ENCODE measurements at regions not wholly inside any gene's neighbourhood (a gene's known extent, or its start where the extent isn't known, plus 50 kb on each side); places are given as distances from the start of the nearest gene placed in this dataset.

- TF ChIP-seq, protein P1, sequence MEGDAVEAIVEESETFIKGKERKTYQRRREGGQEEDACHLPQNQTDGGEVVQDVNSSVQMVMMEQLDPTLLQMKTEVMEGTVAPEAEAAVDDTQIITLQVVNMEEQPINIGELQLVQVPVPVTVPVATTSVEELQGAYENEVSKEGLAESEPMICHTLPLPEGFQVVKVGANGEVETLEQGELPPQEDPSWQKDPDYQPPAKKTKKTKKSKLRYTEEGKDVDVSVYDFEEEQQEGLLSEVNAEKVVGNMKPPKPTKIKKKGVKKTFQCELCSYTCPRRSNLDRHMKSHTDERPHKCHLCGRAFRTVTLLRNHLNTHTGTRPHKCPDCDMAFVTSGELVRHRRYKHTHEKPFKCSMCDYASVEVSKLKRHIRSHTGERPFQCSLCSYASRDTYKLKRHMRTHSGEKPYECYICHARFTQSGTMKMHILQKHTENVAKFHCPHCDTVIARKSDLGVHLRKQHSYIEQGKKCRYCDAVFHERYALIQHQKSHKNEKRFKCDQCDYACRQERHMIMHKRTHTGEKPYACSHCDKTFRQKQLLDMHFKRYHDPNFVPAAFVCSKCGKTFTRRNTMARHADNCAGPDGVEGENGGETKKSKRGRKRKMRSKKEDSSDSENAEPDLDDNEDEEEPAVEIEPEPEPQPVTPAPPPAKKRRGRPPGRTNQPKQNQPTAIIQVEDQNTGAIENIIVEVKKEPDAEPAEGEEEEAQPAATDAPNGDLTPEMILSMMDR (conservative IDR thresholded peaks at IDR 0.05), result no peak
- no peak for TF ChIP-seq ZFX (IDR thresholded peaks at IDR 0.05)
Observed at GRCh38 chr13:44868397-44868796, 120.9 kb downstream of the NUFIP1 start.
